Upper lobe of left lung (tissue), 4 donors: ENCODE measurements at regions not wholly inside any gene's neighbourhood (a gene's known extent, or its start where the extent isn't known, plus 50 kb on each side); places are given as distances from the start of the nearest gene placed in this dataset.

Experiments used
- CTCF ChIP-seq, 6 experiments: fragments of 450-650 bp in 4 of 6; fragments of 200-600 bp in 2 of 6; sonication (generic) in 2 of 6; IDR thresholded peaks; one replicate each; pipeline ENCODE4 v1.5.1; 2016 to 2019; ENCODE audit warnings: antibody characterized with exemption in 6 of 6
- POLR2A ChIP-seq, 4 donors: fragments of 450-650 bp; IDR thresholded peaks; one replicate each; pipeline ENCODE4 v1.5.1; 2016 to 2017; ENCODE audit warnings: antibody characterized with exemption in 4 of 4, mild to moderate bottlenecking in 2 of 4
- POLR2AphosphoS5 ChIP-seq, 2 donors: sonication (generic); formaldehyde crosslinking; IDR thresholded peaks; one replicate each; pipeline ENCODE4 v1.5.1; 2017; ENCODE audit warnings: antibody characterized with exemption in 2 of 2

DNA sequence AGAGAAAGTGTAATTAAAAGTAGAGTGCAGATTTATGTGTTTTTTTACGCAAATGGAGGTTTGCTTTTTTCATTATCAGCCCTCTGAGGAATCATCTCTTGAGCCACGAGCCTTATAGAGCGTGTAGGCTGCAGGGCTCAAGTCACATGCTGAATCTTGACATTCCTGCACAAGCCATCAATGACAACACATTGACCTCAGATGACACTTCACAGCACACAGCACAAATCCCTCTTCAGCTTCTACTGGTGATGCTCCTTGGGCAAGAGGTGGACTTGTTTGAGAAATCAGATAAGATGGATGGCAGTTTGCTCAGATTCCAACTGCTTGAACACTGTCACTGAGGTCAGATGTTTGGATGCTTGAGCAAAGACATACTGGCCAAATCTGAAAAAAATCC is 250.6 kb downstream of the SNCA start:
- TF ChIP-seq POLR2AphosphoS5 (IDR thresholded peaks at IDR 0.05): no peak
- no peak for TF ChIP-seq CTCF (IDR thresholded peaks at IDR 0.05)
- TF ChIP-seq POLR2A (IDR thresholded peaks at IDR 0.05): no peak
